ENCODE measurements at regions not wholly inside any gene's neighbourhood (a gene's known extent, or its start where the extent isn't known, plus 50 kb on each side); places are given as distances from the start of the nearest gene placed in this dataset.

GRCh38 chr13:106096661-106097092 is 438.8 kb downstream of the EFNB2 start:
- TF ChIP-seq EZH2phosphoT487 (IDR thresholded peaks at IDR 0.05; ENCODE audit: insufficient read depth, low read depth) = no peak
- no peak for TF ChIP-seq EZH2 (IDR thresholded peaks at IDR 0.05; ENCODE audit: insufficient read depth, poor library complexity, severe bottlenecking)
